HCT116 (cell line): ENCODE measurements at regions not wholly inside any gene's neighbourhood (a gene's known extent, or its start where the extent isn't known, plus 50 kb on each side); places are given as distances from the start of the nearest gene placed in this dataset.

Experiments used
- ATAC-seq: fragments of 200-7000 bp; cut with Tn5 transposase; 2 replicates; pipeline ENCODE4 v1.9.1; 2020; ENCODE audit warnings: mild to moderate bottlenecking, moderate library complexity
- BruUV-seq: library from RNA; stranded (reverse); fragments of 400-500 nt; replicated peaks from 2 replicates; lab custom pipeline; 2021; lab: Mats Ljungman, UMichigan
- CTCF ChIA-PET: fragments of 300-600 bp; sonication (Branson Sonifier 250); formaldehyde crosslinking; loops from one replicate; lab custom pipeline; 2021; ENCODE audit warnings: antibody characterized with exemption; lab: Charles Lee
- POLR2A ChIA-PET: fragments of 300-600, 350-600 bp; sonication (Branson Sonifier 250); formaldehyde crosslinking; loops from one replicate; lab custom pipeline; 2021; ENCODE audit warnings: antibody characterized with exemption; lab: Charles Lee
- RAD21 ChIA-PET, 2 experiments: fragments of 300-600 bp; sonication (Branson Sonifier 250); formaldehyde crosslinking; loops; one replicate each; lab custom pipeline; 2023; ENCODE audit warnings: low total read pairs in 2 of 2; ENCODE audit not compliant: uncharacterized antibody in 2 of 2, unreplicated experiment in 2 of 2, low non-redundant PET in 1 of 2; lab: Charles Lee
- DNase-seq: peaks from one replicate; pipeline ENCODE4 v3.0.0-alpha.2; 2010; ENCODE audit warnings: low read depth, low spot score
- H2AFZ ChIP-seq: fragments of 200-600 bp; shearing (Covaris generic), sonication (generic); 2 replicates; pipeline ENCODE4 v1.6.1; 2017; ENCODE audit warnings: low read depth, mixed run types, mixed read lengths, antibody characterized with exemption, low read length; ENCODE audit not compliant: poor library complexity, severe bottlenecking
- H3K27ac ChIP-seq: 2 replicates; pipeline ENCODE4 v1.5.1; 2012; ENCODE audit warnings: low read depth, low read length
- H3K27me3 ChIP-seq: fragments of 200-600 bp; sonication (generic); 2 replicates; pipeline ENCODE4 v1.6.1; 2016; ENCODE audit warnings: mixed run types, low read length, mixed read lengths; ENCODE audit not compliant: insufficient read depth
- H3K36me3 ChIP-seq, 2 experiments: fragments of 200-500 bp in 1 of 2; fragments of 200-600 bp in 1 of 2; sonication (Bioruptor generic) in 1 of 2; sonication (generic) in 1 of 2; 2 replicates each; pipeline versions ENCODE4 v1.5.1 to v1.6.1; 2014 to 2016; ENCODE audit warnings: low read length in 2 of 2, inconsistent platforms in 1 of 2, mixed read lengths in 1 of 2, mixed run types in 1 of 2; ENCODE audit not compliant: insufficient read depth in 2 of 2, control insufficient read depth in 1 of 2
- H3K4me1 ChIP-seq, 2 experiments: fragments of 200-600 bp in 1 of 2; sonication (generic) in 1 of 2; 2 replicates each; pipeline versions ENCODE4 v1.5.1 to v1.6.1; 2012 to 2017; ENCODE audit warnings: low read length in 2 of 2, inconsistent platforms in 1 of 2, mild to moderate bottlenecking in 1 of 2, mixed read lengths in 1 of 2, mixed run types in 1 of 2, moderate library complexity in 1 of 2; ENCODE audit not compliant: insufficient read depth in 2 of 2, control insufficient read depth in 1 of 2
- H3K4me2 ChIP-seq: fragments of 200-600 bp; sonication (generic); 2 replicates; pipeline ENCODE4 v1.6.1; 2017; ENCODE audit warnings: mixed run types, low read length, mixed read lengths
- H3K4me3 ChIP-seq, 2 experiments: fragments of 200-600 bp in 1 of 2; sonication (generic) in 1 of 2; replicated peaks in 1 of 2; 2 replicates each; pipeline ENCODE4 v1.5.1; 2011 to 2016; ENCODE audit warnings: low read length in 2 of 2, control low read depth in 1 of 2, low read depth in 1 of 2, mild to moderate bottlenecking in 1 of 2, mixed read lengths in 1 of 2, mixed run types in 1 of 2
- H3K79me2 ChIP-seq: fragments of 200-600 bp; sonication (generic); 2 replicates; pipeline ENCODE4 v1.6.1; 2017; ENCODE audit warnings: mild to moderate bottlenecking, mixed run types, low read length, moderate library complexity, mixed read lengths; ENCODE audit not compliant: insufficient read depth
- H3K9ac ChIP-seq: fragments of 200-600 bp; sonication (generic); 2 replicates; pipeline ENCODE4 v1.6.1; 2016; ENCODE audit warnings: low read length, mixed read lengths
- H3K9me2 ChIP-seq: fragments of 200-600 bp; sonication (generic), shearing (Covaris generic); 2 replicates; pipeline ENCODE4 v1.6.1; 2017; ENCODE audit warnings: mixed run types, mild to moderate bottlenecking, moderate library complexity; ENCODE audit not compliant: insufficient read depth
- H3K9me3 ChIP-seq, 2 experiments: fragments of 200-500 bp in 1 of 2; fragments of 200-600 bp in 1 of 2; sonication (Bioruptor generic) in 1 of 2; sonication (generic) in 1 of 2; 2 replicates each; pipeline ENCODE4 v1.6.1; 2014 to 2017; ENCODE audit warnings: low read length in 2 of 2, mixed read lengths in 2 of 2, inconsistent platforms in 1 of 2, low read depth in 1 of 2, mild to moderate bottlenecking in 1 of 2, mixed run types in 1 of 2, moderate library complexity in 1 of 2; ENCODE audit not compliant: control insufficient read depth in 1 of 2, insufficient read depth in 1 of 2
- H4K20me1 ChIP-seq: fragments of 200-600 bp; sonication (generic), shearing (Covaris generic); 2 replicates; pipeline ENCODE4 v1.6.1; 2017; ENCODE audit warnings: mixed run types, mild to moderate bottlenecking, moderate library complexity; ENCODE audit not compliant: insufficient read depth
- CBX3 ChIP-seq: IDR thresholded peaks from 2 replicates; pipeline ENCODE4 v1.6.1; 2012; ENCODE audit warnings: low read depth
- CEBPB ChIP-seq: IDR thresholded peaks from 2 replicates; pipeline ENCODE4 v1.6.1; 2012; ENCODE audit warnings: low read depth
- EGR1 ChIP-seq: IDR thresholded peaks from 2 replicates; pipeline ENCODE4 v1.6.1; 2012; ENCODE audit warnings: low read depth
- ELF1 ChIP-seq: IDR thresholded peaks from 2 replicates; pipeline ENCODE4 v1.6.1; 2012; ENCODE audit warnings: low read depth, borderline replicate concordance
- EZH2 ChIP-seq: fragments of 200-600 bp; sonication (generic); IDR thresholded peaks from 2 replicates; pipeline ENCODE4 v1.6.1; 2017; ENCODE audit warnings: antibody characterized with exemption, mixed run types
- EZH2phosphoT487 ChIP-seq: fragments of 200-600 bp; IDR thresholded peaks from 2 replicates; pipeline ENCODE4 v1.6.1; 2018; ENCODE audit warnings: antibody characterized with exemption, borderline replicate concordance
- JUND ChIP-seq: IDR thresholded peaks from 2 replicates; pipeline ENCODE4 v1.6.1; 2012
- POLR2A ChIP-seq: IDR thresholded peaks from 2 replicates; pipeline ENCODE4 v1.7.0; 2011; ENCODE audit warnings: borderline replicate concordance; ENCODE audit not compliant: insufficient read depth, insufficient read length; ENCODE audit errors: extremely low read depth
- POLR2AphosphoS5 ChIP-seq: IDR thresholded peaks from 2 replicates; pipeline ENCODE4 v1.6.1; 2011; ENCODE audit warnings: mild to moderate bottlenecking, low read depth, low read length, moderate library complexity
- SIN3A ChIP-seq: IDR thresholded peaks from 2 replicates; pipeline ENCODE4 v1.6.1; 2012; ENCODE audit warnings: low read depth
- SP1 ChIP-seq: IDR thresholded peaks from 2 replicates; pipeline ENCODE4 v1.6.1; 2012; ENCODE audit warnings: low read depth
- SRF ChIP-seq: IDR thresholded peaks from 2 replicates; pipeline ENCODE4 v1.6.1; 2012; ENCODE audit warnings: low read depth
- TCF7L2 ChIP-seq: IDR thresholded peaks from 2 replicates; pipeline ENCODE4 v1.7.0; 2011; ENCODE audit warnings: borderline replicate concordance, inconsistent platforms; ENCODE audit not compliant: insufficient read depth, insufficient read length; ENCODE audit errors: extremely low read depth
- YY1 ChIP-seq: IDR thresholded peaks from 2 replicates; pipeline ENCODE4 v1.6.1; 2011; ENCODE audit warnings: low read length, low read depth, moderate library complexity, mild to moderate bottlenecking; ENCODE audit not compliant: insufficient replicate concordance; ENCODE audit errors: extremely low read depth
- intact Hi-C: fragments of 100-400 bp; cut with micrococcal nuclease; formaldehyde crosslinking; loops from 2 replicates; pipeline ENCODE4 v1.10.0; 2022
- TF ChIP-seq, protein P1 (sequence below): IDR thresholded peaks from 2 replicates; pipeline ENCODE4 v1.6.1; 2012; ENCODE audit warnings: low read depth
- TF ChIP-seq, protein P2 (sequence below): IDR thresholded peaks from 2 replicates; pipeline ENCODE4 v1.6.1; 2011; ENCODE audit warnings: mild to moderate bottlenecking, low read length, moderate library complexity; ENCODE audit not compliant: insufficient replicate concordance; ENCODE audit errors: extremely low read depth
- TF ChIP-seq, protein P3 (sequence below), 3 experiments: fragments of 200-600 bp in 1 of 3; sonication (generic) in 1 of 3; IDR thresholded peaks in 2 of 3; conservative IDR thresholded peaks in 1 of 3; 2 replicates each; pipeline ENCODE4 v1.5.1; 2012 to 2017; ENCODE audit warnings: low read depth in 2 of 3, low read length in 2 of 3, antibody characterized with exemption in 1 of 3, borderline replicate concordance in 1 of 3, control low read depth in 1 of 3, mild to moderate bottlenecking in 1 of 3, mixed read lengths in 1 of 3, mixed run types in 1 of 3, moderate library complexity in 1 of 3; ENCODE audit not compliant: insufficient read depth in 1 of 3

DNA sequence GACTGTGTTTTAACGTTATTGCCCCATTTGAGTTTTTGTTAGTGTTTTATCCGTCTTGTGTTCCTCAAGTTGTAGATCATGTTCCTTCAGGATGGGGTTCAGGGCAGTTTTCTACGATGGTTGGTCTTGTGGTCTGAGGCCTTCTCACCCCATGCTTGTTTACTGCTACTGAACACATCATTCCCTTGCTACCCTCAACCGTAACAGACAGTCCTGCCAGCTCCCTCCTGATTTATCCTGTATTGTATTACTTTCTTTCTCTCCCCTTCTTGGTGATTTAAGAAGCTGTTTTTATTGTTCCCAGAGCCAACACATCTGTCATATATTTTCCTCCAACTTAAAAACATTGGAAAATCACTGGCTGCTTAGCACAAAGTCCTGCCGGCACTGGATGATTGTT lies 719.8 kb downstream of the INHBA start:
- no peaks in the 10 kb centered on the region for H3K79me2 ChIP-seq
- H3K9me2 ChIP-seq = no peaks in the 10 kb centered on the region
- ATAC-seq (no peak), DNase-seq (no peak)
- H2AFZ ChIP-seq = no peak overlapping the region
- TF ChIP-seq SIN3A (no peak), CBX3 (no peak), EZH2phosphoT487 (no peak), POLR2A (no peak), SP1 (no peak), JUND (no peak), SRF (no peak), TCF7L2 (no peak), ELF1 (no peak), POLR2AphosphoS5 (no peak), YY1 (no peak), CEBPB (no peak), EZH2 (no peak), EGR1 (no peak)
- TF ChIP-seq, protein P1, sequence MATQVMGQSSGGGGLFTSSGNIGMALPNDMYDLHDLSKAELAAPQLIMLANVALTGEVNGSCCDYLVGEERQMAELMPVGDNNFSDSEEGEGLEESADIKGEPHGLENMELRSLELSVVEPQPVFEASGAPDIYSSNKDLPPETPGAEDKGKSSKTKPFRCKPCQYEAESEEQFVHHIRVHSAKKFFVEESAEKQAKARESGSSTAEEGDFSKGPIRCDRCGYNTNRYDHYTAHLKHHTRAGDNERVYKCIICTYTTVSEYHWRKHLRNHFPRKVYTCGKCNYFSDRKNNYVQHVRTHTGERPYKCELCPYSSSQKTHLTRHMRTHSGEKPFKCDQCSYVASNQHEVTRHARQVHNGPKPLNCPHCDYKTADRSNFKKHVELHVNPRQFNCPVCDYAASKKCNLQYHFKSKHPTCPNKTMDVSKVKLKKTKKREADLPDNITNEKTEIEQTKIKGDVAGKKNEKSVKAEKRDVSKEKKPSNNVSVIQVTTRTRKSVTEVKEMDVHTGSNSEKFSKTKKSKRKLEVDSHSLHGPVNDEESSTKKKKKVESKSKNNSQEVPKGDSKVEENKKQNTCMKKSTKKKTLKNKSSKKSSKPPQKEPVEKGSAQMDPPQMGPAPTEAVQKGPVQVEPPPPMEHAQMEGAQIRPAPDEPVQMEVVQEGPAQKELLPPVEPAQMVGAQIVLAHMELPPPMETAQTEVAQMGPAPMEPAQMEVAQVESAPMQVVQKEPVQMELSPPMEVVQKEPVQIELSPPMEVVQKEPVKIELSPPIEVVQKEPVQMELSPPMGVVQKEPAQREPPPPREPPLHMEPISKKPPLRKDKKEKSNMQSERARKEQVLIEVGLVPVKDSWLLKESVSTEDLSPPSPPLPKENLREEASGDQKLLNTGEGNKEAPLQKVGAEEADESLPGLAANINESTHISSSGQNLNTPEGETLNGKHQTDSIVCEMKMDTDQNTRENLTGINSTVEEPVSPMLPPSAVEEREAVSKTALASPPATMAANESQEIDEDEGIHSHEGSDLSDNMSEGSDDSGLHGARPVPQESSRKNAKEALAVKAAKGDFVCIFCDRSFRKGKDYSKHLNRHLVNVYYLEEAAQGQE = no peak
- TF ChIP-seq, protein P2, sequence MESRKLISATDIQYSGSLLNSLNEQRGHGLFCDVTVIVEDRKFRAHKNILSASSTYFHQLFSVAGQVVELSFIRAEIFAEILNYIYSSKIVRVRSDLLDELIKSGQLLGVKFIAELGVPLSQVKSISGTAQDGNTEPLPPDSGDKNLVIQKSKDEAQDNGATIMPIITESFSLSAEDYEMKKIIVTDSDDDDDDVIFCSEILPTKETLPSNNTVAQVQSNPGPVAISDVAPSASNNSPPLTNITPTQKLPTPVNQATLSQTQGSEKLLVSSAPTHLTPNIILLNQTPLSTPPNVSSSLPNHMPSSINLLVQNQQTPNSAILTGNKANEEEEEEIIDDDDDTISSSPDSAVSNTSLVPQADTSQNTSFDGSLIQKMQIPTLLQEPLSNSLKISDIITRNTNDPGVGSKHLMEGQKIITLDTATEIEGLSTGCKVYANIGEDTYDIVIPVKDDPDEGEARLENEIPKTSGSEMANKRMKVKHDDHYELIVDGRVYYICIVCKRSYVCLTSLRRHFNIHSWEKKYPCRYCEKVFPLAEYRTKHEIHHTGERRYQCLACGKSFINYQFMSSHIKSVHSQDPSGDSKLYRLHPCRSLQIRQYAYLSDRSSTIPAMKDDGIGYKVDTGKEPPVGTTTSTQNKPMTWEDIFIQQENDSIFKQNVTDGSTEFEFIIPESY = no peak
- TF ChIP-seq, protein P3, sequence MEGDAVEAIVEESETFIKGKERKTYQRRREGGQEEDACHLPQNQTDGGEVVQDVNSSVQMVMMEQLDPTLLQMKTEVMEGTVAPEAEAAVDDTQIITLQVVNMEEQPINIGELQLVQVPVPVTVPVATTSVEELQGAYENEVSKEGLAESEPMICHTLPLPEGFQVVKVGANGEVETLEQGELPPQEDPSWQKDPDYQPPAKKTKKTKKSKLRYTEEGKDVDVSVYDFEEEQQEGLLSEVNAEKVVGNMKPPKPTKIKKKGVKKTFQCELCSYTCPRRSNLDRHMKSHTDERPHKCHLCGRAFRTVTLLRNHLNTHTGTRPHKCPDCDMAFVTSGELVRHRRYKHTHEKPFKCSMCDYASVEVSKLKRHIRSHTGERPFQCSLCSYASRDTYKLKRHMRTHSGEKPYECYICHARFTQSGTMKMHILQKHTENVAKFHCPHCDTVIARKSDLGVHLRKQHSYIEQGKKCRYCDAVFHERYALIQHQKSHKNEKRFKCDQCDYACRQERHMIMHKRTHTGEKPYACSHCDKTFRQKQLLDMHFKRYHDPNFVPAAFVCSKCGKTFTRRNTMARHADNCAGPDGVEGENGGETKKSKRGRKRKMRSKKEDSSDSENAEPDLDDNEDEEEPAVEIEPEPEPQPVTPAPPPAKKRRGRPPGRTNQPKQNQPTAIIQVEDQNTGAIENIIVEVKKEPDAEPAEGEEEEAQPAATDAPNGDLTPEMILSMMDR (IDR thresholded peaks at IDR 0.05 in 2 of 3, conservative IDR thresholded peaks at IDR 0.05 in 1 of 3; ENCODE audit: borderline replicate concordance in 1 of 3, insufficient read depth in 1 of 3, low read depth in 2 of 3, low read length in 2 of 3) = no peak
- intact Hi-C loops = no loop called here
- RAD21 ChIA-PET = no interaction called here
- no peak overlapping the region for H3K4me2 ChIP-seq
- CTCF ChIA-PET = interaction anchor here (0.8 kb wide), 1 partner anchor 20 kb away, joined by 3 read pairs; no protein-coding TSS in a partner anchor
- H3K9ac ChIP-seq = no peak overlapping the region
- no TSS peak for BruUV-seq
- POLR2A ChIA-PET = no interaction called here
- H3K27ac ChIP-seq = no peak overlapping the region
- no peaks in the 10 kb centered on the region for H3K9me3 ChIP-seq
- no peaks in the 10 kb centered on the region for H3K27me3 ChIP-seq
- H3K36me3 ChIP-seq = no peaks in the 10 kb centered on the region
- H3K4me1 ChIP-seq = no peaks in the 10 kb centered on the region
- no peak overlapping the region for H3K4me3 ChIP-seq
- H4K20me1 ChIP-seq = no peaks in the 10 kb centered on the region
